C1 segment of cervical spinal cord (tissue), 14 donors: ENCODE measurements at regions not wholly inside any gene's neighbourhood (a gene's known extent, or its start where the extent isn't known, plus 50 kb on each side); places are given as distances from the start of the nearest gene placed in this dataset.
"Not testable (repeated sequence)": the region's sequence is repeated elsewhere in the genome, so short reads cannot be mapped to it uniquely, and the experiment has no call there.

Source experiments
- DNase-seq, 14 donors: peaks; one replicate each; lab custom pipeline; 2025; lab: John Stamatoyannopoulos, UW

DNA sequence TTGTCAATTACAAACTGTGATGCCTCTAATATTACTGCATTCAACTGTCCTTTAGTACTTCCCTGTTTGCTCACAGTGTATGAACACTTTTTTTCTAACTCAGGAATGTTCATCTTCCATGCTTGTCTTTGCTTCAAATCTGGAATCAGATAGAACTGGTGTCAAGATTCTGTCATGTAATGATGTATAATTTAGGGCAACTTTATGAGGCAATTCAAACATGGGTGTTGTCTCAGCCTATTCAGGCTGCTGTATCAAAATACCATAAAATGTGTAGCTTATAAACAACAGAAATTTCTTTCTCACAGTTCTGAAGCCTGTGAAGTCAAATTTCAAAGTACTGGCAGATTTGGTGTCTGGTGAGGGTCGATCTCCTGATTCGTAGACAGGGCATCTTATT, 1012.9 kb downstream of the RAB28 start:
- no peak for DNase-seq

DNA sequence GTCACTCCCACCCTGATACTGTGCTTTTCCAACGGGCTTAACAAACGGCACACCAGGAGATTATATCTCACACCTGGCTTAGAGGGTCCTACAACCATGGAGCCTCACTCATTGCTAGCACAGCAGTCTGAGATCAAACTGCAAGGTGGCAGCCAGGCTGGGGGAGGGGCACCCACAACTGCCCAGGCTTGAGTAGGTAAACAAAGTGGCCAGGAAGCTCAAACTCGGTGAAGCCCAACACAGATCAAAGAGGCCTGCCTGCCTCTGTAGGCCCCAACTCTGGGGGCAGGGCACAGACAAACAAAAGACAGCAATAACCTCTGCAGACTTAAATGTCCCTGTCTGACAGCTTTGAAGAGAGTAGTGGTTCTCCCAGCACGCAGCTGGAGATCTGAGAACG, 1022.6 kb downstream of the RAB28 start:
- not testable (repeated sequence) for DNase-seq

DNA sequence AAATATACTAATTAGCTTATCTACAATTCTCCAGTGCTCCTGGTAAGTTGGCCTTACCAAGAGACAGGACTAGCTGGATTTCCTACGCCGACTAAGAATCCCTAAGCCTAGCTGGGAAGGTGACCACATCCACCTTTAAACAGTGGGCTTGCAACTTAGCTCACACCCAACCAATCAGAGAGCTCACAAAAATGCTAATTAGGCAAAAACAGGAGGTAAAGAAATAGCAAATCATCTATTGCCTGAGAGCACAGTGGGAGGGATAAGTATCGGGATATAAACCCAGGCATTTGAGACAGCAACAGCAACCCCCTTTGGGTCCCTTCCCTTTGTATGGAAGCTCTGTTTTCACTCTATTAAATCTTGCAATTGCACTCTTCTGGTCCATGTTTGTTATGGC, 1025.0 kb downstream of the RAB28 start:
- no peak for DNase-seq

DNA sequence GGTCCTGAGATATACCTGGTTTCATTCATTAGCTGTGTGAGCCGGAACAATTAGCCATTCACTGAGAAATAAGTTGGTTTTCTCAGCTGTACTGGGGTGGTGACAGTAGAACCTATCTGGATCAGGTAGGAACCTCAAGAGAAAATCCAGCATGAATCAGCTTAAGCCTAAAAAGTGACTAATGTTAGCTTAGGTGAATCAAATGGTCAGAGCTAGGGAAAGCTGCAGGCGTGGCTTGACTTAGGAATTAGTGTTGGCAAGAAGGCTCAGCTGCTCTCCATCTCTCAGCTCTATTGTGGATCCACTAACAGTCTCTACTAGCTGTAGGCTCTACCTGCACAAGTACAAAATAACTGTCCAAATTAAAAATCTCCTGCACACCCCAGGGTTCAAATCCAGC, 1025.5 kb downstream of the RAB28 start:
- no peak for DNase-seq

DNA sequence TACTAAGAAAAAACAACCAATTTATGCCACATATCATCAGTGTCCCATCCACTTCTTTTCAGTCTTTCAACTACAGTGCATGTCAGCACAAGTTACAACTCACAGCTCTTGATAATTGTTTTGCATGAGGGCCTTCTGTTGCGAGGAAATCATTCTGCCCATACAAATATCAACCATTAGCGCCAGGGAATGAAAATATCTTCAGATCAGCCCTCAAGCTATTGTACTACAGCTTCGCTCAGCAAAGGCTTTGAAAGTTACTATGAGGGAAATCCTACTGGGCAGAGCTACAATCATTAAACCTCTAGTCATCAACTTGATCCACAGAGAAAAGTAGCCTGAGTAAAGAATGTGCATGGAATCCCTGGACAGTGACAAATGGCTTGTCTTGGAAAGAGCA, 1023.6 kb upstream of the HS3ST1 start:
- DNase-seq = no peak

DNA sequence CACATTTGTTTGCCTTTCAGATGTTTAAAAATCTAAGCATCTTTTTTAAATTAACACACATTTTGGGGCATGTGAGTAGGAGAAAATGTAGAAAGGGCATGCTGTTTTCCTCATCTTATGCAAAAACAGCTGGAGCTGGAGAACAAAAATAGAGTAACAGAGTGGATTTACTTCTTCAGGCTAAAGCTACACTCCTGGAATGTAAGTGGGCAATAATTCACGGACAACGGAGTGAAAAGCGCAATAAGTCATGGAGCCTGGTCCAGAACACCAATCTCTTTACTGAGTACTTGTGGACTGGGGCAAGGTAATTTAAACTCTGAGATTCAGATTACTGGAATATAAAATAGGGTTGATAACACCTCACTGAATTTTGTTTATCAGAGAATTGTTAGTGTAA, 1018.8 kb upstream of the HS3ST1 start:
- DNase-seq = no peak

DNA sequence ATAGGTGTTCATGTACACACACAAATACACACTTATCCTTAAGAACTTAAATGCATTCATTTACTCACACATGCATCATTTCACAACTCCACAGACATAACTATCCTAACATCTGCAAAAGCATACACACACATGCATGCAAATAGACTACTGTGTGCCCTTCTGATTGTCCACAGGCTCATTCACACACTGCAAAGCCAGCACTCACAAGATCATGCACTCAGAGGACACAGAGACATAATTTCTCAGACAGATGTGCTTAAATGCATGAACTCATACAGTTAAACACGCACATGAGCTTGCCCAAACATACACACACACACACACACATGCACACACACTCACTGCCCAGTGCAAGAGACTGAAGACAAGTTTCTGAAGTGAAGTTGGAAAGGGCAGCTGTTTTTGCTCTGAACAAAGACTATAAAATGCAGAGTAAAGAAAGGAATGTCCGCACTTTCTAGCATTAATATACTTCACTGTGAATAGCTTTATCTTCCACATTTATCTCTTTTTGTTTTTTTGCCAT, 1018.0 kb upstream of the HS3ST1 start:
- DNase-seq = no peak

DNA sequence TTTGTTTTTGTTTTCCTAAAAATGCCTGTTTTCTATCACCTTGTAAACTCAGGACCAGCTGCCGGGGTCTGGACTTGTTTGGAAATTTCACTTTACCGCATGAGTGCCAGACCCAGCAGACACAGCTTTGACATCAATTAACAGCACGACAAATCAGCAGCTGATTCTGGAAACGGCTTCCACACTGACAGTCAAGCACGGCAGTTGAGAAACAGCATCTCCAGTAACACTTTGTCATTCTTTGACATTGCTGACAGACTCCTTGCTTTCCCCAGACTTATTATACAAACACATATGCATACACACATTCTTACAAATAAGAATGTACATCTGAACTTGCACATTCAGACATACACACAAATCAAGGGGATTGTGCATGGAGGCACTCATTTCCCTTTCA, 1017.6 kb upstream of the HS3ST1 start:
- no peak for DNase-seq

DNA sequence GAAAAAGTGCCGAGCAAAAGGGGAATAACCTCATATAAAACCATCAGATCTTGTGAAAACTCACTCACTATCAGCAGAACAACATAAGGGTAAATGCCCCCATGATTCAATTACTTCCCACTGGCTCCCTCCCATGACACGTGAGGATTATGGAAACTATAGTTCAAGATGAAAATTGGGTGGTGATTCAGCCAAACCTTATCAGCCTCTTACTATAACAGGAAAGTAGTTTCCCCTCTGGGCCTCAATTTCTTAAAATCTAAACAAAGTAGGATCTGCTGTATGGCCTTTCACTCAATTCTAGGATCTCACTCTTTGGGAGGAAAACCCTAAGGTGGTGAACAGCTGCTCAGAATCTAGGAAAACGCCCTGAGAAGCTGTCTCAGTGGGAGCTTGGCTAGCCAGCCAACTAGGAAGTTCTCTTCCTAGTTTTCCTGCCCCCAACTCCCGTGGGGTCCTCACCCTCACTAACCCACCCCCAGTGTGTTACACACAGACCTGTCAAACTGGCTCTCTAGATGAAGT, 1017.1 kb upstream of the HS3ST1 start:
- DNase-seq = no peak

DNA sequence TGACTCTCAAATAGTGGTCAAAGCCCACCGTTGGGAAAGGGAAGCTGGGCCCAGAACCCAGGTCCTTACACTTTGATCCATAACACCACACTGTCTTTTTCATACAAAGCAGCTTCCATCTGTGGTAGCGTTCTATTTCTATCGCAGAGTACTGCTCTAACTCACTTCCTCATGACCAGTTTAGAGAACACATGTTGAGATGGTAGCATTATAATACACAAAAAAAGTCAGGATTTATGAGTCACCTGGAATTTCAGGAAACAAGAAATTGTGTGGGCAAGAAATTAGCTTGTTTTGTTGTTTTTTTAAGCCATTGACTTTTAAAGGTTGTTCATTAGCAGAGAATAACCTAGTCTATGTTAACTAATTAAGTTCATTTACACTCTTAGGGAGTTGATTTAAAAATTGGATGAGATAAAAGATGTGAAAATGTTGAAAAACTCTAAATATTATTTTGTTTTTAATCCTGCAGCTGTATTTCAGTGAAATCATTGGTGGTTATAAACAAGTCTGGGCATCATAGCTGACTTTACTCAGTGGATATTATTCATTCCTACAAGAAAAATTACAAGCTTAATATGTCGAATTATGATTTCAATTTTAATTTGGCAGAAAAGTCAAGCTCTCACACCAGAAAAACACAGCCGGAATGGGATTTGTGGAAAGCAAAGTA, 1011.1 kb upstream of the HS3ST1 start:
- no peak for DNase-seq

DNA sequence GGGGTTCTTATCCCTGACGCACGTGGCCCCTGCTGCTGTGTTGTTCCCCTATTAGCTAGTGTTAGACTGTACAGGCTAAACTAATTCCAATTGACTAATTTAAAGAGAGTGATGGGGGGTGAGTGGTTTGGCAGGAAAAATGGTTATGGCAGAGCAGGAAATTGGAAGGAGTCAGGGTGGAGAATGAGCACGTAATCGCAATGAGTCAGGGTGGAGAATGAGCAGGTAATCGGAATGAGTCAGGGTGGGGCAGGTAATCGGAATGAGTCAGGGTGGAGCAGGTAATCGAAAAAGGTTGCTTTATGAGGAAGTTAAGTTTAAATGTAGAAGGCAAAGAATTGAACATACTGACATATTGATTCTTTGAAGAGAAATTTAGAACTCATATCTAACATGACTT, 1002.6 kb upstream of the HS3ST1 start:
- DNase-seq = not testable (repeated sequence)

DNA sequence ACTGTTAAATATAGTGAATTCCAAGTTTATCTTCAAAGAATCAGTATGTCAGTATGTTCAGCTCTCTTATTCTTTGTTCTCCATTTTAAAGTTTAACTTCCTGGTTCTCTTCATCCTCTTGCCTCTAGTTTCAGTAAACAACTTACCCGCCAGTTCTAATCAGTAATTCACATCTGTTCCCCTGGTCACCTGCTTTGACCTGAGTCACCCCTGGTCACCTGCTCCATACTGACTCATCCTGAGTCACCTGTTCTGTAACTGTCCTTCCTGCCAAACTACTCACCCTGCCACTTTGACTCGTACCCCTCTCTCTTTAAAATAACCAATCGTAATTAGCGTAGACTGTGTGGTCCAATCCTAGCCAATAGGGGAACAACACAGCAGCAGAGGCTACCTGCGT, 992.7 kb upstream of the HS3ST1 start:
- DNase-seq = no peak

DNA sequence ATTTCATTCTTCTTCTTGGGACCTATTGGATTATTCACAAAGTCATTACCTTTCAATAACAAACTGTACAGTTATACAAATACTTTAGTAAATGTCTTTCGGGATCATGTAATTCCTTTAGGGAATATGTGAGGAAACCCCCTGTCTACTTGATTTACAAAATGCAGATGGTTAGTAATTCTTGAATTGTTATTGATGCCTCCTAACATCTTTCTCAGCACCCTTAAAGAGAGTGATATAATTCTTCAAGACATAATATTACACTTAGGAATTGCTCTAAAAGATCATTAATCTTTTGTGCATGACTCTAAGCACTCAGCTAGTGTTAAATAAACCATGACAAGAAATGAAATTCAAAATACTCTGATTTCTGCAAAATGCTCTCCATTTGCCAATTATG, 988.1 kb upstream of the HS3ST1 start:
- DNase-seq = no peak

DNA sequence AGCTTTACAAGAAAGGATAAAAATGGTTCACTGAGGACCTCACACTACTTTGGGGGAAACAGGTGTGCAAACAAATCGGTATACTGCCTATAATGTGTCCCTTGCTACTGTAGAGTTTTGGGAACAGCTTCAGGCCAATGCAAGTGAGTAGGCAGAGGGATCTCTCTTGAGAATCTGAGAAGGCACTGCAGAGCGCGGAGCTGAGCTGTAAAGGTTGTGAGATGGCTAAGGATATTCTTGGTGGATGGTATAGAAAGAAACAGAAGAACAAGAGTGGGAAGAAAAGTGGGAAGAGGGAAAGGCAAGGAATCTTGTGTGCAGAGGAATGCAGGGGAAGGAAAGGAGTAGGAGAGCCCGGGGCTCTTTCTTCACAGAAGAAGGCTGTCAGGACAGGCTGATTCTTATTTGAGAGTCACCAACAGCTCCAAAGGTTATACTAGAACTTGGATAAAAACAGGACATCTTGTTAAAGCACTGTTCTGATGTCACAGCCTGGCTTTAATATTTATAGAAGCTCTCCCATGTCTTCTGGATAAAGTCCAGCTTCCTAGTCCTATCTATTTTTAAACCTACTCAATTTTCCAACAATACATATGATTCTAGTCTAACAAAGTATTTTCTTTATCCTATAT, 985.6 kb upstream of the HS3ST1 start:
- no peak for DNase-seq

DNA sequence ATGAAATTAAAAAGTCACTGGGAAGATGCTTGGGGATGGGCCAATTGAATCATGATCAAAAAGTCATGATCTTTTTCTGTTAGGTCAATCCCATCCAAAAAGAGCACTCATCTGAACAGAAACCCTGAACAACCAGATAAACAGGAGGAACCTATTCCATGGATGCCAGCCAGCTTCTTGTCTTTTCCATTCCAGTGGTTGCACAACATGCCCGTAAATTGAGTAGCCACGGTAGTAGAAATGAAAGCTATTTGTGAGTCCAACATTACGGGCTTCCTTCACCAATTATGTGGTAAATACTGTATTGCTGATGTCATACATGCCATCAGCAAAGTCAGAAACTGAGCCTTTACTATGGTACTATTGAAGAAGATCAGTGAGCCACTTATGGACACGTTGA, 982.4 kb upstream of the HS3ST1 start:
- DNase-seq = no peak

DNA sequence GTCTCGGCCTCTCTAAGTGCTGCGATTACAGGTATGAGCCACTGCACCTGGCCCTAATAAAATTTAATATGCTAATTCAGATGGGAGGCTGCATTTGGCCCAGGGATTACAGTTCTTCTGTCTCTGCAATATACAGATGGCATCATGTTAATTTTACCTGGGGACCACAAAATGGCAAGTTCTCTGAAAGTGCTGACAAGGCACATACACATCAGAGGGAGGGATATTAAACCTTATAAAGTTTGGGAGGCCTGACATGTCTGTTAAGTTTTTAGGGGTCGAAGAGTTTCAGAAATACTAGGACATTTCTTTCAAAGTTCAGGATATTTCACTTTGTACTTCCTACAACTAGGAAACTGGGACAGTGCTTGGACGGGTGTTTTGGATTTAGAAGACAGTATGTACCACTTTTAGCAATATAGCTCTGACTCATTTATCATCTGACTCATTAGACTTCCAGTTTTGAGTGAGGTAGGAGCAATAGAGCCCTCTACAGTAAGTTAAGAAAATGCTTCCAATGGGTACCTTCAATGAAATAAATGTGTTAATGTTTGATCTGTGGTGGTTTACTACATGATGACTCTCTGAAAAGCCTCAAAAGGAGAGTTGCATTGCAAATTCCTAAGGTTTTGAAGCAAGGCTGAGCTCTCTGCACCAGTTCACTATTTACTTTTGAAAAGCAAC, 981.0 kb upstream of the HS3ST1 start:
- DNase-seq = no peak

DNA sequence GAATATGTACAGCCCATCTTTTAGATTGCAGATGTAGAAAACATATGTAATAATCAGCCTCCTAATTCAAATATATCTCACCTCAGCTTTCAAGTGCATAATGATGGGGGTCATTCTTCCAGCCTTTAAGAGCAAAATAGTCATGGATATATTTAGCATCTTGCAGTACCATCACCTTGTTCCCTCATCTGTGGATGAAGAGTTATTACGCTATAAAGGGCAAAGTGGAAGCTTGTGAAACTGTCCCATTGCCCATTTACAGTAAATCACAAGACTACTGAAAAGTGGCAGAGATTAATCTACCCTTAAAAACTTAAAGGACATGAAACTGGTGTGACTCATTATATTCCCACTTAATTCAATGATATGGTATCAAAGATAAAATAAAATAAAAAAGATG, 979.7 kb upstream of the HS3ST1 start:
- no peak for DNase-seq

DNA sequence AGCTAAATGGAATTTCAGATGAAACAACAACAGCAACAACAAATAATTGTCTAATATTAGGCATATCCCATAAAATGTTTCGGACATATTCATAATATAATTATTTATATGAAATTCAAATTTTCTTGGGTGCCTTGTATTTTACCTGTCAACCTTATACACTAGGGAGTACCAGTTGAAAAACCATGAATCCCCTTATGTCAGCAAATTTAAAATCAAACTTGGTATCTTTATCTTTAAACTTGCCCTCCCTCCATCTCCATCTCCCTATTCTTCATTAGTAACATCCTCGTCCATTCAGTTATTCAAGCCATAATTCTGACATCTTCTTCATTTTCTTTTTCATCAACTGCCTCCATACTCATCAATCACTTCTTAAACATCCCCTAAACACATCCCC, 974.5 kb upstream of the HS3ST1 start:
- DNase-seq = no peak

DNA sequence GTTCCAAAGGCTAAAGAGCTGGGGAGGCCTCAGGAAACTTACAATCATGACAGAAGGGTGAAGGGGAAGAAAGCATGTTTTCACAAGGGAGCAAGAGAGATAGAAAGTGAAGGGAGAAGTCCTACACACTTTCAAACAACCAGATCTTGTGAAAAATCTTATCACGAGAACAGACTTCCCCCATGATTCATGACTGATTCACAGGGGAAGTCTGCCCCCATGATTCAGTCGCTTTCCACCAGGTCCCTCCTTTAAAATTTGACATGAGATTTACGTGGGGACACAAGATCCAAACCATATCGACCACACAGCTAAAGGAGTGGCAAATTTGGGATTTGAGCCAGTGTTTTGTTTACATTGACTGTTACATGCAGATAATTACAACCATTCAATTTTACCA, 971.1 kb upstream of the HS3ST1 start:
- DNase-seq = no peak

DNA sequence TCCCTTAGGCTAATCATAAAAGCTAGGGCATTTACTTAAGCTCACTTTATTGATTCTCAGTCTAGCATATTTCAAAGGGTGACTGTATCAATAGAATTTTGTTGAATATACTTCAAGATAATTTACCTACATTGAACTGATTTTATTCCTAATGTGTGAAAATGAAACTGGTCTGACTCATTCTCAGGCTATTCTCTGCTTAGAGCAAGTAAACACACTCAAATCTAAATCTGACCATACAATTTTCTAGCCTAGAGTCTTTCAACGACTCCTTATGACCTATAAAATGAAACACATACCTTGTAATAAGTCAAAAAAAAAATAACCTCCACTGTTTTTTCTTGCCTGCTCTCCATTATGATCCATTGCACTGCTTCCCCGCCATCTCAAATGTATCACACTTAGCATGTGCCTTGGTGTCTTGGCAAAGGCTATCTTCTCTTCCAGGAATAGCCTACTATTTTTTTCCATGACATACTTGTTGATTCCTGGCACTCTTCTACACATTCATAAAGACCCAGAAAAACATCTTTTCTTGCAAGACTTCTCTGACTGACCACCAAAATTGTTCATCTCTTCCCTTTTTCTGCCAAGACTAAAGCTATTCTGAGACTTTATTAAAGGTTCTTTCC, 965.1 kb upstream of the HS3ST1 start:
- DNase-seq = no peak

DNA sequence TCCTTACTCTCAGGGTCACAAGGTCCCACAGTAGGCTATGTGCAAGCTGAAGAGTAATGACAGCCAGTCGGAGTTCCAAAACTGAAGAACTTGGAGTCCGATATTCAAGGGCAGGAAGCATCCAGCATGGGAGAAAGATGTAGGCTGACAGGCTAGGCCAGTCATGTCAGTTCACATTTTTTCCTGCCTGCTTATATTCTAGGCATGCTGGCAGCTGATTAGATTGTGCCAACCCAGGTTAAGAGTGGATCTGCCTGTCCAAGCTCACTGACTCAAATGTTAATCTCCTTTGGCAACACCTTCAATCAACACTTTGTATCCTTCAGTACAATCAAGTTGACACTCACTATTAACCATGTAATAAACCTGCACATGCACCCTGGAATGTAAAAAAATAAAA, 960.9 kb upstream of the HS3ST1 start:
- DNase-seq = no peak

DNA sequence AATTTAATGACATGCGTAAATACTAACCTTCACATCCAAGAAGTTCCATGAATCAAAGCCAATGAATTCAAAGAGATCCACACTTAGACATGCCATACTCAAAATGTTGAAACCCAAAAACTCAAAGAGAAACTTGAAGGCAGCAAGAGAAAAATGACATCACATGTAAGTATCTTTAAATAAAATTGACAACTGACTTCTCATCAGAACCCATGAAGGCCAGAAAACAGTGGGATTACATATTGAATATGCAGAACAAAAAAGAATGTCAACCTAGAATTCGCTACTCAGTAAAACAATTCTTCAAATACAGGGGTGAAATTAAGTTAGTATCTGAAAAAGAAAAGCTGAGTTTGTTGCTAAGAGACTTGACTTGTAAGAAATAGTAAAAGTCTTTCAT, 953.9 kb upstream of the HS3ST1 start:
- DNase-seq = no peak
